ENCODE measurements at regions not wholly inside any gene's neighbourhood (a gene's known extent, or its start where the extent isn't known, plus 50 kb on each side); places are given as distances from the start of the nearest gene placed in this dataset.

DNA sequence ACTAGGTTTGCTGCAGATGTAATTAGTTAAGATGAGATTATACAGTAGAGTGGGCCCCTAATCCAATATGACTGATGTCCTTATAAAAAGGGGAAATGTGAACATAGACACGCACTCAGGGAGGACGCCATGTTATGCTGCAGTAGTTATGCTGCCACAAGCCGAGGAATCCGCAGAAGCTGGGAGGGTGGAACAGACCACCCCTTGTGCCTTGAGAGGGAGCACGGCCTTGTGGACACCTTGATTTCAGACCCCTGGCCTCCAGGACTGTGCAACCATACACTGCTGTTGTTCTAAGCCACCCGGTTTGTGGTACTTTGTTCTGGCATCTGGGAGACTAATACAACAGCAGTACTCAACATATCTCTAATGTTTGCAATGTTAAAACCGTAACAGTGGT, 57.9 kb upstream of the HIVEP3 start:
- TF ChIP-seq POLR2A (IDR thresholded peaks at IDR 0.05) (no peak), POLR2AphosphoS5 (IDR thresholded peaks at IDR 0.05) (no peak)
- TF ChIP-seq, protein P1, sequence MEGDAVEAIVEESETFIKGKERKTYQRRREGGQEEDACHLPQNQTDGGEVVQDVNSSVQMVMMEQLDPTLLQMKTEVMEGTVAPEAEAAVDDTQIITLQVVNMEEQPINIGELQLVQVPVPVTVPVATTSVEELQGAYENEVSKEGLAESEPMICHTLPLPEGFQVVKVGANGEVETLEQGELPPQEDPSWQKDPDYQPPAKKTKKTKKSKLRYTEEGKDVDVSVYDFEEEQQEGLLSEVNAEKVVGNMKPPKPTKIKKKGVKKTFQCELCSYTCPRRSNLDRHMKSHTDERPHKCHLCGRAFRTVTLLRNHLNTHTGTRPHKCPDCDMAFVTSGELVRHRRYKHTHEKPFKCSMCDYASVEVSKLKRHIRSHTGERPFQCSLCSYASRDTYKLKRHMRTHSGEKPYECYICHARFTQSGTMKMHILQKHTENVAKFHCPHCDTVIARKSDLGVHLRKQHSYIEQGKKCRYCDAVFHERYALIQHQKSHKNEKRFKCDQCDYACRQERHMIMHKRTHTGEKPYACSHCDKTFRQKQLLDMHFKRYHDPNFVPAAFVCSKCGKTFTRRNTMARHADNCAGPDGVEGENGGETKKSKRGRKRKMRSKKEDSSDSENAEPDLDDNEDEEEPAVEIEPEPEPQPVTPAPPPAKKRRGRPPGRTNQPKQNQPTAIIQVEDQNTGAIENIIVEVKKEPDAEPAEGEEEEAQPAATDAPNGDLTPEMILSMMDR (IDR thresholded peaks at IDR 0.05): no peak
